MM.1S (cell line): ENCODE measurements at regions not wholly inside any gene's neighbourhood (a gene's known extent, or its start where the extent isn't known, plus 50 kb on each side); places are given as distances from the start of the nearest gene placed in this dataset.

ENCODE experiments used
- EZH2 ChIP-seq: fragments of 300-600 bp; sonication (generic); optimal IDR thresholded peaks from 2 replicates; pipeline ENCODE3; 2017; ENCODE audit warnings: low read depth, mild to moderate bottlenecking, antibody characterized with exemption, low read length, mixed read lengths
- TF ChIP-seq, protein P1 (sequence below): fragments of 300-600 bp; sonication (generic); IDR thresholded peaks from 2 replicates; pipeline ENCODE4 v1.5.1; 2016; ENCODE audit warnings: antibody characterized with exemption, low read length, mixed read lengths

DNA sequence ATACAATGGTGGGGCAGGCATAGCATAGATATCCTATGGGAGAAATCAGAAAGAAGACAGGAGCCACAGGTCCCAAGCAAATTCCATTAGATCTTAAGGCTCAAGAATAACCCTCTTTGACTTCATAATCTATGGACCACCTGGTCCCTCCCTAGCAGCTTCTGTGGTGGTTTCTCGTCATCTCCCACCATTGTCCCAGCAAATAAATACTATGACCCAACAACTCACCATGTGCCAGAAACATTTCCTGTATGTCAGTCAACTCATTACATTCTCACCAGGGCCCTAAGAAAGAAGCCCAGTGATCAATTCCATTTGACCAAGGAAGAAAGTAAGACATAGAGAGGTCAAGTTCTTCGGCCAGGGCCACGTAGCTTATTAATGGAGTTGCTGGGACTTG lies 646.2 kb downstream of the VRK1 start:
- TF ChIP-seq, protein P1, sequence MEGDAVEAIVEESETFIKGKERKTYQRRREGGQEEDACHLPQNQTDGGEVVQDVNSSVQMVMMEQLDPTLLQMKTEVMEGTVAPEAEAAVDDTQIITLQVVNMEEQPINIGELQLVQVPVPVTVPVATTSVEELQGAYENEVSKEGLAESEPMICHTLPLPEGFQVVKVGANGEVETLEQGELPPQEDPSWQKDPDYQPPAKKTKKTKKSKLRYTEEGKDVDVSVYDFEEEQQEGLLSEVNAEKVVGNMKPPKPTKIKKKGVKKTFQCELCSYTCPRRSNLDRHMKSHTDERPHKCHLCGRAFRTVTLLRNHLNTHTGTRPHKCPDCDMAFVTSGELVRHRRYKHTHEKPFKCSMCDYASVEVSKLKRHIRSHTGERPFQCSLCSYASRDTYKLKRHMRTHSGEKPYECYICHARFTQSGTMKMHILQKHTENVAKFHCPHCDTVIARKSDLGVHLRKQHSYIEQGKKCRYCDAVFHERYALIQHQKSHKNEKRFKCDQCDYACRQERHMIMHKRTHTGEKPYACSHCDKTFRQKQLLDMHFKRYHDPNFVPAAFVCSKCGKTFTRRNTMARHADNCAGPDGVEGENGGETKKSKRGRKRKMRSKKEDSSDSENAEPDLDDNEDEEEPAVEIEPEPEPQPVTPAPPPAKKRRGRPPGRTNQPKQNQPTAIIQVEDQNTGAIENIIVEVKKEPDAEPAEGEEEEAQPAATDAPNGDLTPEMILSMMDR, result no peak
- TF ChIP-seq EZH2, result no peak
